ENCODE measurements at regions not wholly inside any gene's neighbourhood (a gene's known extent, or its start where the extent isn't known, plus 50 kb on each side); places are given as distances from the start of the nearest gene placed in this dataset.
A peak's percentile ranks its signal among the peaks of the same experiment; 100 is the strongest.

GRCh38 chr12:107522692-107523477 is 162.7 kb upstream of the PWP1 start:
- peak; percentile 5 for DNase-seq (ENCODE audit: low spot score)

- DNase-seq (ENCODE audit: low spot score): no peak
Measured at GRCh38 chr12:107523775-107524535, 161.6 kb upstream of the PWP1 start.

- no peak for DNase-seq (ENCODE audit: low spot score)
Measured at GRCh38 chr12:107525063-107525718, 160.4 kb upstream of the PWP1 start.

- no peak for DNase-seq (ENCODE audit: low spot score)
Measured at GRCh38 chr12:107525719-107526554, 159.7 kb upstream of the PWP1 start.

GRCh38 chr12:107526555-107527180 is 158.9 kb upstream of the PWP1 start:
- DNase-seq (ENCODE audit: low spot score): no peak

- no peak for DNase-seq (ENCODE audit: low spot score)
Measured at GRCh38 chr12:107528731-107529365, 156.8 kb upstream of the PWP1 start.

GRCh38 chr12:107529991-107530390 is 155.6 kb upstream of the PWP1 start:
- no peak for DNase-seq (ENCODE audit: low spot score)

GRCh38 chr12:107530701-107531100 is 154.9 kb upstream of the PWP1 start:
- DNase-seq (ENCODE audit: low spot score): no peak

GRCh38 chr12:107533218-107533617 is 152.4 kb upstream of the PWP1 start:
- no peak for DNase-seq (ENCODE audit: low spot score)

GRCh38 chr12:107536613-107537012 is 149.0 kb upstream of the PWP1 start:
- no peak for DNase-seq (ENCODE audit: low spot score)

- no peak for DNase-seq (ENCODE audit: low spot score)
Measured at GRCh38 chr12:107537464-107538119, 148.0 kb upstream of the PWP1 start.

- DNase-seq (ENCODE audit: low spot score): no peak
Measured at GRCh38 chr12:107539196-107539939, 146.2 kb upstream of the PWP1 start.

GRCh38 chr12:107541001-107541705 is 144.4 kb upstream of the PWP1 start:
- no peak for DNase-seq (ENCODE audit: low spot score)

GRCh38 chr12:107543416-107543815 is 142.2 kb upstream of the PWP1 start:
- no peak for DNase-seq (ENCODE audit: low spot score)

- DNase-seq (ENCODE audit: low spot score): no peak
Measured at GRCh38 chr12:107543841-107544240, 141.8 kb upstream of the PWP1 start.

GRCh38 chr12:107544937-107545336 is 140.7 kb upstream of the PWP1 start:
- DNase-seq (ENCODE audit: low spot score): no peak

- no peak for DNase-seq (ENCODE audit: low spot score)
Measured at GRCh38 chr12:107545737-107546353, 139.8 kb upstream of the PWP1 start.

GRCh38 chr12:107547389-107547788 is 138.2 kb upstream of the PWP1 start:
- DNase-seq (ENCODE audit: low spot score): no peak
